GM21786 (cell line): ENCODE measurements at regions not wholly inside any gene's neighbourhood (a gene's known extent, or its start where the extent isn't known, plus 50 kb on each side); places are given as distances from the start of the nearest gene placed in this dataset.
"Not testable (repeated sequence)": the region's sequence is repeated elsewhere in the genome, so short reads cannot be mapped to it uniquely, and the experiment has no call there.

Source experiments
- ATAC-seq: cut with Tn5 transposase; IDR thresholded peaks from one replicate; pipeline ENCODE4 v1.9.1; 2021; ENCODE audit not compliant: unreplicated experiment

GRCh38 chr4:33998291-33998690 lies 2246.0 kb downstream of the ARAP2 start:
- ATAC-seq: no peak

- ATAC-seq: no peak
These were observed 2244.0 kb downstream of the ARAP2 start for GRCh38 chr4:34000356-34000755.

GRCh38 chr4:34006540-34006939 lies 2237.8 kb downstream of the ARAP2 start:
- not testable (repeated sequence) for ATAC-seq

GRCh38 chr4:34009951-34010350 lies 2234.4 kb downstream of the ARAP2 start:
- no peak for ATAC-seq

- ATAC-seq: no peak
These were observed 2233.4 kb downstream of the ARAP2 start for GRCh38 chr4:34010751-34011519.

- no peak for ATAC-seq
These were observed 2209.1 kb downstream of the ARAP2 start for GRCh38 chr4:34035225-34035624.

GRCh38 chr4:34037280-34037679 lies 2207.0 kb downstream of the ARAP2 start:
- no peak for ATAC-seq

- ATAC-seq: no peak
These were observed 2204.5 kb downstream of the ARAP2 start for GRCh38 chr4:34039766-34040165.

- ATAC-seq: no peak
These were observed 2201.2 kb downstream of the ARAP2 start for GRCh38 chr4:34043131-34043530.

- ATAC-seq: no peak
These were observed 2197.7 kb downstream of the ARAP2 start for GRCh38 chr4:34046580-34046979.

GRCh38 chr4:34047363-34047762 lies 2197.0 kb downstream of the ARAP2 start:
- no peak for ATAC-seq

- no peak for ATAC-seq
These were observed 2178.2 kb downstream of the ARAP2 start for GRCh38 chr4:34066126-34066525.

- no peak for ATAC-seq
These were observed 2152.9 kb downstream of the ARAP2 start for GRCh38 chr4:34091451-34091850.

GRCh38 chr4:34094114-34094513 lies 2150.2 kb downstream of the ARAP2 start:
- no peak for ATAC-seq

GRCh38 chr4:34105311-34105710 lies 2139.0 kb downstream of the ARAP2 start:
- no peak for ATAC-seq

- ATAC-seq: no peak
These were observed 2135.9 kb downstream of the ARAP2 start for GRCh38 chr4:34108391-34108790.

- ATAC-seq: no peak
These were observed 2131.7 kb downstream of the ARAP2 start for GRCh38 chr4:34112573-34112972.

- ATAC-seq: no peak
These were observed 2105.9 kb downstream of the ARAP2 start for GRCh38 chr4:34138385-34138784.

GRCh38 chr4:34139346-34139745 lies 2105.0 kb downstream of the ARAP2 start:
- ATAC-seq: no peak

GRCh38 chr4:34148322-34148908 lies 2095.9 kb downstream of the ARAP2 start:
- ATAC-seq: no peak

GRCh38 chr4:34157547-34157946 lies 2086.8 kb downstream of the ARAP2 start:
- ATAC-seq: no peak

GRCh38 chr4:34158878-34159277 lies 2085.4 kb downstream of the ARAP2 start:
- ATAC-seq: no peak

GRCh38 chr4:34170946-34171345 lies 2073.4 kb downstream of the ARAP2 start:
- no peak for ATAC-seq
